LoVo (cell line): ENCODE measurements at regions not wholly inside any gene's neighbourhood (a gene's known extent, or its start where the extent isn't known, plus 50 kb on each side); places are given as distances from the start of the nearest gene placed in this dataset.
"Not testable (repeated sequence)": the region's sequence is repeated elsewhere in the genome, so short reads cannot be mapped to it uniquely, and the experiment has no call there.

Experiments
- DNase-seq: peaks from one replicate; pipeline ENCODE4 v3.0.0-alpha.2; 2016; ENCODE audit warnings: low spot score

DNA sequence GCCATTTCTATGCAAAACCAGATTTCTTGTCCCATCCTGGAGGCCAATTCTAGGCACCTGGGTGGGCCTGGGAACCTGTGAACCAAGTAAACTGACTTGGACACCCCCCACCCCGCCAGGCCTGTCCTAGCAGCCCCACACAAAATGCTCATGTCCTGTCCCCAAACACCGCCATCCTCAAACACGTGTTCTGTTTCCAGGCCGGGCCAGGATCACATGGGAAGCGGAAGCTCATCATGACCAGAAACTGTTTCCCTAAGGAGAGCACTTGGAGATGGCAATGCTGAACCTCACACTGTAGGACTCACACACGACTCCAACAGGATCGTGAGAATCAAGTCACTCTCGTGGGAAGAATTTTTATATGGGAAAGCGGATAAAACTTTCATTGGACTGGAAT lies 78.7 kb upstream of the DRD5 start:
- not testable (repeated sequence) for DNase-seq

DNA sequence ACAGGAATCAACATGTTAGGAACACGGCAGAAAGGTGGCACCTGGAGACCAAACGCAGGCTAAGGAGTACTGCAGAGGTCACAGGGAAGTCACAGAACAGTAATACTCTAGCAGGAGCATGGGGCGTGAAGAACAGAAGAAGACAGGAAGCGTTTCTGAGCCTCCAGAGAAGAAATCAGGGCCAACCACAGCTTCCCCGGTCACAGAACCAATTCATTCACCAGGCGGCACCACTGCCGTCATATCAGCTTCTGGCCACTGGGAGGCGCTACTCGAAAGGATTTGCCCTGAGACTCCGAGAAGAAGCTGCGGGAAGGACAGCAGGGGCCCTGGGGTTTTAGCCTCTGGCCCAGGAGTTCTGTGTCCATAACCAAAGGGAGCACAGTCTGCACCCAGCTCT lies 78.0 kb upstream of the DRD5 start:
- DNase-seq, result peak; percentile 30

- not testable (repeated sequence) for DNase-seq
These were observed 77.3 kb upstream of the DRD5 start for GRCh38 chr4:9704126-9704525.

GRCh38 chr4:9704551-9705332 lies 76.7 kb upstream of the DRD5 start:
- no peak for DNase-seq

DNA sequence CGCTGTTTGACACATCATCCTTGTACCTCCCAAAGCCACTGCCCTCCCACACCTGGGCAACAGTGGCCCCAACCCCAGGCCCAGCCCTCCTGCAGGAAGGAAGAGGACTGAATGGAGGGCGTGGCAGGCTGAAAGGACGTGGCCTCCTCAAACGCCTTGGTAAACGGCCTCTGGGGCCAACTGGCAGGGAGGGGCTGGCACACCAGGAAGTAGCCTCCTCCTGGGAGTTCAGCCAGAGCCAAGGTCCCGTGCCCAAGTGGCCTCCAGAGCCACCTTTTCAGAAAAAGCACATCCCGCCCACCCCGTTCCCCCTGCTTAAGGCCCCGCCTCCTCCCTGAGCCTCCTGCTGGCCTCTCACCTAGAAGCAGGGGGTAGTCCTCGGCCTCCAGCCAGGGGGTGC lies 74.2 kb upstream of the DRD5 start:
- DNase-seq, result peak; percentile 31

GRCh38 chr4:9707936-9708335 lies 73.5 kb upstream of the DRD5 start:
- not testable (repeated sequence) for DNase-seq

- DNase-seq, result no peak
These were observed 71.7 kb upstream of the DRD5 start for GRCh38 chr4:9709724-9710123.

- DNase-seq, result not testable (repeated sequence)
These were observed 66.2 kb upstream of the DRD5 start for GRCh38 chr4:9715271-9715670.

- DNase-seq, result no peak
These were observed 65.3 kb upstream of the DRD5 start for GRCh38 chr4:9716093-9716492.

DNA sequence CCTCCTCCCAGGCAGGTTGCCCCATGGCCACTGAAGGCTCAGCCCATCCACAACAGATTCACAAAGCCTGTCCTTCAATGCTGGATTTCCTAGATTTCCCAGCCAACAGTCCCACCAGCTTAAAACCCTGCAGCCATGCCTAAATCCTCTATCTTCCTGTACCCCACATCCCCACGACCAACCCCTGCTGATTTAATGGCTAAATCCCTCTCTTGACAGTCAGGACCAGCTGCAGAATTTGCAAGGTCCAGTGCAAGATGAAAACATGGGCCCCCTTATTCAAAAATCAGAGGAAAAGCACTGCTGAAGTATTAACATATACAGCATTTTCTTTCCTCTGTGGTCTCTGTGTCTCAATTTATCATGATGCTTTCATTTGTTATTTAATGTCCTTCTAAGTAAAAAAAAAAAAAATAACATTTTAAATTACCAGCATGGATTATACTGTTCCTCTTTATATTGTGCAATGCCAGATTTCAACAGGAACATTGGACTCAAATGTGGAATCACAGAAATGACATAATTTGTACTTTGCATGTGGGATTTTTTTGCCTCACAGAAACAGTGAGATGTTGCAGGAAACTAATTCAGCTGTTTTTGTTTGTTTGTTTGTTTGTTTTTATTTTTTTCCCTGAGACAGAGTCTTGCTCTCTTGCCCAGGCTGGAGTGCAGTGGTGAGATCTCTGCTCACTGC lies 63.0 kb upstream of the DRD5 start:
- not testable (repeated sequence) for DNase-seq

DNA sequence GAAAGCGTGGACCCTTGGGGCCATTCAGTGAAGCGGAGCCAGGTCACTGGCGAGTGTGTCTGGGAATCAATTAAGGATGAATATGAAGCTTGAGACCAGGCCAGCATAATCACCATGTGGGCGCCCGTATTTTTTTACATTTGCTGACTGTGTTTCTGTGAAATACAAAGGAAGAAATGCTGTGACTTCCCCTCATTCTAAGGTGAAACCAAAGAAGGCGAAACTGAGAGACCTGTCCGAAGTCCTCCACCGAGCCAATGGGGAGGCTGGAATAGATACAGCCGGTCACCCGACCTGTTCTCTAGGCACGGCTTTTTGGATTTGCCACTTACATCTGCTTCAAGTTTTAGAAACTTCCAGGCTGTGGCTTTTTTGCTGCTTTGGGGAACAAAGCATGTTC lies 59.3 kb upstream of the DRD5 start:
- DNase-seq, result not testable (repeated sequence)
